H1 (cell line): ENCODE measurements at regions not wholly inside any gene's neighbourhood (a gene's known extent, or its start where the extent isn't known, plus 50 kb on each side); places are given as distances from the start of the nearest gene placed in this dataset.

Experiments
- CTCF ChIA-PET: fragments of 300-600 bp; sonication (Branson Sonifier 250); formaldehyde crosslinking; loops from one replicate; lab custom pipeline; 2021; ENCODE audit not compliant: partially characterized antibody; lab: Charles Lee
- POLR2A ChIA-PET: fragments of 300-600 bp; sonication (Branson Sonifier 250); formaldehyde crosslinking; loops from one replicate; lab custom pipeline; 2021; ENCODE audit warnings: inconsistent platforms; ENCODE audit not compliant: partially characterized antibody; lab: Charles Lee
- DNase-seq, 2 experiments: peaks; one replicate each; pipeline versions ENCODE4 v3.0.0 to v3.0.0-alpha.2; 2010 to 2022; ENCODE audit warnings: low spot score in 2 of 2, low read depth in 1 of 2, mixed read lengths in 1 of 2
- FAIRE-seq: peaks from 2 replicates; lab custom pipeline; 2011; peaks lifted over from hg19 to GRCh38; lab: Jason Lieb, UNC
- H2AFZ ChIP-seq: 2 replicates; pipeline ENCODE4 v1.8.1; 2012; ENCODE audit warnings: low read length, inconsistent platforms
- H2AK5ac ChIP-seq: 2 replicates; pipeline ENCODE4 v1.6.1; 2013; ENCODE audit warnings: low read depth, low read length
- H2BK120ac ChIP-seq: replicated peaks from 2 replicates; pipeline ENCODE3; 2013; ENCODE audit warnings: low read depth, low read length, inconsistent platforms
- H2BK12ac ChIP-seq: 2 replicates; pipeline ENCODE4 v1.6.1; 2013; ENCODE audit warnings: low read depth, low read length
- H2BK15ac ChIP-seq: 2 replicates; pipeline ENCODE4 v1.6.1; 2013; ENCODE audit warnings: low read length
- H2BK20ac ChIP-seq: 2 replicates; pipeline ENCODE4 v1.6.1; 2013; ENCODE audit warnings: low read length
- H2BK5ac ChIP-seq: 2 replicates; pipeline ENCODE4 v1.6.1; 2013; ENCODE audit warnings: low read depth, low read length
- H3K14ac ChIP-seq: 2 replicates; pipeline ENCODE4 v1.6.1; 2013; ENCODE audit warnings: inconsistent platforms; ENCODE audit not compliant: insufficient read length
- H3K18ac ChIP-seq: 2 replicates; pipeline ENCODE4 v1.6.1; 2013; ENCODE audit warnings: low read length; ENCODE audit errors: extremely low read depth
- H3K23ac ChIP-seq: 2 replicates; pipeline ENCODE4 v1.6.1; 2013; ENCODE audit warnings: inconsistent platforms; ENCODE audit not compliant: insufficient read length
- H3K23me2 ChIP-seq: 2 replicates; pipeline ENCODE4 v1.6.1; 2013; ENCODE audit warnings: low read depth, low read length
- H3K27ac ChIP-seq: 2 replicates; pipeline ENCODE4 v1.6.1; 2011; ENCODE audit warnings: low read depth, low read length, inconsistent platforms
- H3K27me3 ChIP-seq, 4 experiments: replicated peaks in 1 of 4; 1 replicate in 1 of 4; 2 replicates in 3 of 4; pipeline versions ENCODE4 v1.6.1 to v1.8.1; 2011 to 2013; ENCODE audit warnings: low read length in 3 of 4, mild to moderate bottlenecking in 3 of 4, inconsistent platforms in 2 of 4, mixed read lengths in 2 of 4, moderate library complexity in 1 of 4; ENCODE audit not compliant: control insufficient read depth in 3 of 4, insufficient read depth in 3 of 4; ENCODE audit errors: extremely low read depth in 1 of 4
- H3K36me3 ChIP-seq, 4 experiments: 2 replicates each; pipeline versions ENCODE4 v1.6.1 to v1.8.1; 2011 to 2013; ENCODE audit warnings: mild to moderate bottlenecking in 4 of 4, low read length in 3 of 4, moderate library complexity in 2 of 4, control low read depth in 1 of 4, inconsistent platforms in 1 of 4; ENCODE audit not compliant: insufficient read depth in 4 of 4, control insufficient read depth in 2 of 4
- H3K4ac ChIP-seq: replicated peaks from 2 replicates; pipeline ENCODE3; 2013; ENCODE audit warnings: low read length, low read depth, mixed read lengths, inconsistent platforms; ENCODE audit not compliant: insufficient read length
- H3K4me1 ChIP-seq, 4 experiments: replicated peaks in 1 of 4; 1 replicate in 1 of 4; 2 replicates in 3 of 4; pipeline versions ENCODE4 v1.6.1 to v1.8.1; 2011 to 2013; ENCODE audit warnings: low read length in 3 of 4, inconsistent platforms in 2 of 4, mixed read lengths in 1 of 4; ENCODE audit not compliant: insufficient read depth in 4 of 4, control insufficient read depth in 3 of 4
- H3K4me2 ChIP-seq, 2 experiments: 2 replicates each; pipeline versions ENCODE4 v1.6.1 to v1.8.1; 2011 to 2013; ENCODE audit warnings: low read depth in 2 of 2, low read length in 2 of 2, control low read depth in 1 of 2, inconsistent platforms in 1 of 2, mild to moderate bottlenecking in 1 of 2; ENCODE audit not compliant: insufficient read depth in 1 of 2
- H3K4me3 ChIP-seq, 4 experiments: fragments of 200-600, 300-600 bp in 1 of 4; sonication (generic), shearing (Covaris generic), sonication (Bioruptor Twin) in 1 of 4; 2 replicates each; pipeline versions ENCODE4 v1.5.1 to v1.8.1; 2011 to 2016; ENCODE audit warnings: low read length in 4 of 4, low read depth in 3 of 4, control low read depth in 2 of 4, inconsistent platforms in 2 of 4, mild to moderate bottlenecking in 2 of 4, mixed read lengths in 1 of 4, moderate library complexity in 1 of 4; ENCODE audit not compliant: insufficient read depth in 2 of 4; ENCODE audit errors: extremely low read depth in 1 of 4
- H3K56ac ChIP-seq: replicated peaks from 2 replicates; pipeline ENCODE3; 2013; ENCODE audit warnings: low read depth, mild to moderate bottlenecking, mixed read lengths, low read length, inconsistent platforms; ENCODE audit not compliant: insufficient read length
- H3K79me1 ChIP-seq: 2 replicates; pipeline ENCODE4 v1.6.1; 2013; ENCODE audit warnings: low read depth, low read length, control low read depth
- H3K79me2 ChIP-seq, 2 experiments: 2 replicates each; pipeline versions ENCODE4 v1.6.1 to v1.8.1; 2012 to 2013; ENCODE audit warnings: low read length in 2 of 2, mild to moderate bottlenecking in 2 of 2, inconsistent platforms in 1 of 2; ENCODE audit not compliant: insufficient read depth in 2 of 2, control insufficient read depth in 1 of 2
- H3K9ac ChIP-seq, 4 experiments: replicated peaks in 1 of 4; 1 replicate in 1 of 4; 2 replicates in 3 of 4; pipeline versions ENCODE4 v1.6.1 to v1.8.1; 2011 to 2013; ENCODE audit warnings: low read depth in 3 of 4, low read length in 3 of 4, control low read depth in 2 of 4, mild to moderate bottlenecking in 2 of 4, moderate library complexity in 2 of 4, inconsistent platforms in 1 of 4; ENCODE audit errors: extremely low read depth in 1 of 4
- H3K9me3 ChIP-seq, 2 experiments: 2 replicates each; pipeline versions ENCODE4 v1.6.1 to v1.8.1; 2012 to 2013; ENCODE audit warnings: mild to moderate bottlenecking in 2 of 2, moderate library complexity in 2 of 2, control low read depth in 1 of 2, inconsistent platforms in 1 of 2, low read depth in 1 of 2, low read length in 1 of 2, mixed read lengths in 1 of 2; ENCODE audit not compliant: insufficient read depth in 2 of 2
- H4K20me1 ChIP-seq, 2 experiments: replicated peaks in 1 of 2; 2 replicates each; pipeline versions ENCODE3 to v1.8.1; 2011 to 2013; ENCODE audit warnings: inconsistent platforms in 2 of 2, low read length in 2 of 2, mild to moderate bottlenecking in 1 of 2; ENCODE audit not compliant: insufficient read depth in 2 of 2, control insufficient read depth in 1 of 2
- H4K5ac ChIP-seq: 2 replicates; pipeline ENCODE4 v1.6.1; 2013; ENCODE audit warnings: low read length, low read depth, mixed read lengths, inconsistent platforms; ENCODE audit not compliant: insufficient read length
- H4K8ac ChIP-seq: 2 replicates; pipeline ENCODE4 v1.8.0; 2013; ENCODE audit warnings: mild to moderate bottlenecking, moderate library complexity, low read length, inconsistent platforms; ENCODE audit not compliant: insufficient read depth; ENCODE audit errors: extremely low read depth
- H4K91ac ChIP-seq: replicated peaks from 2 replicates; pipeline ENCODE3; 2013; ENCODE audit warnings: low read length, mixed read lengths, inconsistent platforms; ENCODE audit not compliant: insufficient read length
- CEBPB ChIP-seq: IDR thresholded peaks from 2 replicates; pipeline ENCODE4 v1.6.1; 2012; ENCODE audit warnings: low read depth, low read length
- CHD2 ChIP-seq: IDR thresholded peaks from 2 replicates; pipeline ENCODE4 v1.6.1; 2012; ENCODE audit warnings: low read length, improper control_type of control experiment
- CREB1 ChIP-seq: IDR thresholded peaks from 2 replicates; pipeline ENCODE4 v1.6.1; 2012; ENCODE audit warnings: inconsistent platforms
- E2F6 ChIP-seq: IDR thresholded peaks from 2 replicates; pipeline ENCODE4 v1.6.1; 2012; ENCODE audit warnings: inconsistent platforms
- EGR1 ChIP-seq: IDR thresholded peaks from 2 replicates; pipeline ENCODE4 v1.6.1; 2011; ENCODE audit warnings: low read depth, low read length, borderline replicate concordance
- GTF2F1 ChIP-seq: IDR thresholded peaks from 2 replicates; pipeline ENCODE4 v1.6.1; 2012; ENCODE audit warnings: low read depth, low read length, improper control_type of control experiment, borderline replicate concordance
- JUND ChIP-seq: IDR thresholded peaks from 2 replicates; pipeline ENCODE4 v1.6.1; 2011; ENCODE audit warnings: mild to moderate bottlenecking, improper control_type of control experiment, low read length
- PHF8 ChIP-seq: fragments of 200-600 bp; sonication (generic); conservative IDR thresholded peaks from 2 replicates; pipeline ENCODE4 v1.7.1; 2012; ENCODE audit warnings: low read depth, mild to moderate bottlenecking, inconsistent platforms, low read length, moderate library complexity
- RAD21 ChIP-seq, 2 experiments: IDR thresholded peaks in 1 of 2; conservative IDR thresholded peaks in 1 of 2; 2 replicates each; pipeline ENCODE4 v1.6.1; 2011; ENCODE audit warnings: low read depth in 2 of 2, low read length in 2 of 2, improper control_type of control experiment in 1 of 2, inconsistent platforms in 1 of 2, mild to moderate bottlenecking in 1 of 2, moderate library complexity in 1 of 2
- SIX5 ChIP-seq: IDR thresholded peaks from 2 replicates; pipeline ENCODE4 v1.6.1; 2011; ENCODE audit warnings: mild to moderate bottlenecking, low read depth, low read length
- SP2 ChIP-seq: IDR thresholded peaks from 2 replicates; pipeline ENCODE4 v1.6.1; 2012; ENCODE audit warnings: mild to moderate bottlenecking, low read length, inconsistent platforms
- TAF7 ChIP-seq: optimal IDR thresholded peaks from 2 replicates; pipeline ENCODE3; 2011; ENCODE audit warnings: low read depth, mild to moderate bottlenecking, inconsistent platforms, low read length, moderate library complexity, borderline replicate concordance
- ZNF274 ChIP-seq: IDR thresholded peaks from 2 replicates; pipeline ENCODE4 v1.7.0; 2012; ENCODE audit warnings: low read length, borderline replicate concordance; ENCODE audit errors: extremely low read depth
- WGBS, 2 experiments: shearing (Covaris generic) in 1 of 2; methylation state at CpG; one replicate each; pipeline versions ENCODE4 v1.1.6 to v1.1.7; 2013 to 2015; ENCODE audit warnings: low lambda C conversion rate in 2 of 2, mixed read lengths in 2 of 2, inconsistent platforms in 1 of 2, low coverage in 1 of 2, missing lambda C conversion rate in 1 of 2; ENCODE audit not compliant: insufficient replicate concordance in 2 of 2, insufficient coverage in 1 of 2, insufficient read length in 1 of 2; ENCODE audit errors: extremely low coverage in 1 of 2, missing lambda C conversion rate in 1 of 2; 5-methylcytosine and 5-hydroxymethylcytosine counted together

- Histone ChIP-seq H3K23ac (no peak overlapping the region), H4K91ac (no peak overlapping the region)
- TF ChIP-seq TAF7 = no peak
- no peak for TF ChIP-seq RAD21 (IDR thresholded peaks at IDR 0.05 in 1 of 2, conservative IDR thresholded peaks at IDR 0.05 in 1 of 2; ENCODE audit: low read depth in 2 of 2, low read length in 2 of 2)
- no peak for TF ChIP-seq EGR1
- TF ChIP-seq CREB1 = no peak
- no peak for TF ChIP-seq E2F6
- TF ChIP-seq SP2 = no peak
- TF ChIP-seq GTF2F1 = no peak
- TF ChIP-seq ZNF274 = no peak
- TF ChIP-seq CHD2 = no peak
- no peak for TF ChIP-seq PHF8
- no peak for TF ChIP-seq CEBPB
- no peak for TF ChIP-seq JUND
- TF ChIP-seq SIX5 = no peak
- TF ChIP-seq, all 59 proteins: peak for 0
- Histone ChIP-seq H3K79me2 (no peaks in the 10 kb centered on the region), H3K36me3 (no peaks in the 10 kb centered on the region), H2AK5ac (no peak overlapping the region), H3K23me2 (no peaks in the 10 kb centered on the region), H2BK120ac (no peak overlapping the region), H4K8ac (no peak overlapping the region), H2AFZ (0 out of 2 replicates have a peak overlapping the region, but pooled peaks have one; percentile 66), H3K79me1 (no peaks in the 10 kb centered on the region), H3K27me3 (peaks cover 0 to 1% (median 0%) of the 10 kb centered on the region in 4 experiments; a peak in 1 of 7 replicates), H3K4me1 (no peaks in the 10 kb centered on the region), H3K4ac (no peak overlapping the region), H3K4me3 (no peak overlapping the region), H3K9ac (no peak overlapping the region), H2BK15ac (no peak overlapping the region), H3K4me2 (no peak overlapping the region), H3K18ac (no peak overlapping the region), H3K27ac (no peak overlapping the region; the same call in 1 of the 2 replicates), H4K20me1 (no peaks in the 10 kb centered on the region), H2BK5ac (no peak overlapping the region), H3K14ac (no peak overlapping the region), H4K5ac (no peak overlapping the region), H3K56ac (no peak overlapping the region), H3K9me3 (no peaks in the 10 kb centered on the region), H2BK20ac (no peak overlapping the region), H2BK12ac (no peak overlapping the region)
- ChIA-PET POLR2A (no interaction called here), CTCF (no interaction called here)
- no peak for FAIRE-seq
- no peak for DNase-seq
- WGBS, 2 experiments = 89% methylated on average over 2 of the region's 2 CpGs; no CpG with 5 or more reads in 1 of the 2 experiments
Measured at GRCh38 chr6:71642120-71642519, 244.2 kb upstream of the RIMS1 start.
